ENCODE measurements at regions not wholly inside any gene's neighbourhood (a gene's known extent, or its start where the extent isn't known, plus 50 kb on each side); places are given as distances from the start of the nearest gene placed in this dataset.

GRCh38 chr22:49538006-49538405 is 289.7 kb downstream of the BRD1 start:
- no peaks in the 10 kb centered on the region for H3K27me3 ChIP-seq (ENCODE audit: insufficient read depth, poor library complexity, severe bottlenecking)
- no peak for TF ChIP-seq REST (IDR thresholded peaks at IDR 0.05; ENCODE audit: insufficient replicate concordance, low read depth)
- TF ChIP-seq POLR2AphosphoS5 (IDR thresholded peaks at IDR 0.05; ENCODE audit: low read depth): no peak
- no peak for TF ChIP-seq CTCF (IDR thresholded peaks at IDR 0.05; ENCODE audit: insufficient read depth, low read length)
- TF ChIP-seq GABPA (IDR thresholded peaks at IDR 0.05; ENCODE audit: low read depth): no peak
- TF ChIP-seq SPI1 (IDR thresholded peaks at IDR 0.05; ENCODE audit: borderline replicate concordance, low read depth): no peak
- no peak overlapping the region for H3K4me3 ChIP-seq (replicated peaks; ENCODE audit: insufficient read depth, low read length)
- H3K27ac ChIP-seq (replicated peaks): no peak overlapping the region
- DNase-seq (ENCODE audit: low read depth in 1 of 2, low spot score in 1 of 2): no peak

GRCh38 chr22:49536571-49537131 is 291.0 kb downstream of the BRD1 start:
- no peak overlapping the region for H3K4me3 ChIP-seq (replicated peaks; ENCODE audit: insufficient read depth, low read length)
- TF ChIP-seq POLR2AphosphoS5 (IDR thresholded peaks at IDR 0.05; ENCODE audit: low read depth): no peak
- no peak for TF ChIP-seq GABPA (IDR thresholded peaks at IDR 0.05; ENCODE audit: low read depth)
- no peak for TF ChIP-seq REST (IDR thresholded peaks at IDR 0.05; ENCODE audit: insufficient replicate concordance, low read depth)
- no peak for TF ChIP-seq SPI1 (IDR thresholded peaks at IDR 0.05; ENCODE audit: borderline replicate concordance, low read depth)
- no peak for TF ChIP-seq CTCF (IDR thresholded peaks at IDR 0.05; ENCODE audit: insufficient read depth, low read length)
- no peak overlapping the region for H3K27ac ChIP-seq (replicated peaks)
- no peak for DNase-seq (ENCODE audit: low read depth in 1 of 2, low spot score in 1 of 2)
- no peaks in the 10 kb centered on the region for H3K27me3 ChIP-seq (ENCODE audit: insufficient read depth, poor library complexity, severe bottlenecking)

GRCh38 chr22:49535527-49536125 is 292.0 kb downstream of the BRD1 start:
- no peak overlapping the region for H3K4me3 ChIP-seq (replicated peaks; ENCODE audit: insufficient read depth, low read length)
- TF ChIP-seq REST (IDR thresholded peaks at IDR 0.05; ENCODE audit: insufficient replicate concordance, low read depth) (no peak), SPI1 (IDR thresholded peaks at IDR 0.05; ENCODE audit: borderline replicate concordance, low read depth) (no peak), GABPA (IDR thresholded peaks at IDR 0.05; ENCODE audit: low read depth) (no peak), POLR2AphosphoS5 (IDR thresholded peaks at IDR 0.05; ENCODE audit: low read depth) (no peak), CTCF (IDR thresholded peaks at IDR 0.05; ENCODE audit: insufficient read depth, low read length) (no peak)

More at GRCh38 chr22:49535527-49536125, 292.0 kb downstream of the BRD1 start:
- Histone ChIP-seq H3K27ac (replicated peaks) (no peak overlapping the region), H3K27me3 (ENCODE audit: insufficient read depth, poor library complexity, severe bottlenecking) (no peaks in the 10 kb centered on the region)
- no peak for DNase-seq (ENCODE audit: low read depth in 1 of 2, low spot score in 1 of 2)

All from HL-60 (cell line).